ENCODE measurements at regions not wholly inside any gene's neighbourhood (a gene's known extent, or its start where the extent isn't known, plus 50 kb on each side); places are given as distances from the start of the nearest gene placed in this dataset.

- peak in 1 of 2 experiments; percentile 23 for DNase-seq
Observed at GRCh38 chr1:93013145-93014065, 52.1 kb upstream of the DIPK1A start.

- DNase-seq, result no peak
Observed at GRCh38 chr1:93014168-93014567, 52.9 kb upstream of the DIPK1A start.

GRCh38 chr1:93015590-93015989, 54.3 kb upstream of the DIPK1A start:
- DNase-seq, result no peak

- no peak for DNase-seq
Observed at GRCh38 chr1:93016171-93016570, 54.9 kb upstream of the DIPK1A start.

- DNase-seq, result peak; percentile 14 to 58
Observed at GRCh38 chr1:93021539-93022134, 57.4 kb upstream of the MTF2 start.

GRCh38 chr1:93022580-93022979, 56.5 kb upstream of the MTF2 start:
- DNase-seq, result no peak

- DNase-seq, result peak; percentile 33 to 74
Observed at GRCh38 chr1:93023281-93023680, 55.8 kb upstream of the MTF2 start.

GRCh38 chr1:93025572-93025971, 53.5 kb upstream of the MTF2 start:
- DNase-seq, result no peak

GRCh38 chr1:93028542-93028941, 50.5 kb upstream of the MTF2 start:
- no peak for DNase-seq

Measured in NCI-H524 (cell line).